Mononuclear cell (primary cell): ENCODE measurements at regions not wholly inside any gene's neighbourhood (a gene's known extent, or its start where the extent isn't known, plus 50 kb on each side); places are given as distances from the start of the nearest gene placed in this dataset.

ENCODE experiments used
- H3K27me3 ChIP-seq: 2 replicates; pipeline ENCODE4 v1.6.0; 2011; ENCODE audit warnings: low read length, control low read depth; ENCODE audit not compliant: insufficient read depth
- H3K4me1 ChIP-seq: 2 replicates; pipeline ENCODE4 v1.5.1; 2011; ENCODE audit warnings: mild to moderate bottlenecking, low read length, control low read depth; ENCODE audit not compliant: insufficient read depth
- H3K4me3 ChIP-seq: 2 replicates; pipeline ENCODE4 v1.5.1; 2011; ENCODE audit warnings: mild to moderate bottlenecking, low read length, moderate library complexity
- H3K9me3 ChIP-seq: 2 replicates; pipeline ENCODE4 v1.5.1; 2011; ENCODE audit warnings: low read depth, mild to moderate bottlenecking, control low read depth, low read length

- Histone ChIP-seq H3K27me3 (no peaks in the 10 kb centered on the region), H3K4me1 (no peaks in the 10 kb centered on the region), H3K9me3 (no peaks in the 10 kb centered on the region)
Observed at GRCh38 chr5:93161661-93162654, 419.1 kb downstream of the NR2F1-AS1 start.

GRCh38 chr5:93158841-93159240, 422.2 kb downstream of the NR2F1-AS1 start:
- H3K27me3 ChIP-seq, result no peaks in the 10 kb centered on the region
- no peaks in the 10 kb centered on the region for H3K9me3 ChIP-seq
- H3K4me1 ChIP-seq, result no peaks in the 10 kb centered on the region
- no peak overlapping the region for H3K4me3 ChIP-seq

More at GRCh38 chr5:93161661-93162654, 419.1 kb downstream of the NR2F1-AS1 start:
- H3K4me3 ChIP-seq, result no peak overlapping the region

GRCh38 chr5:93156566-93156965, 424.5 kb downstream of the NR2F1-AS1 start:
- Histone ChIP-seq H3K27me3 (no peaks in the 10 kb centered on the region), H3K9me3 (no peaks in the 10 kb centered on the region), H3K4me1 (no peaks in the 10 kb centered on the region), H3K4me3 (no peak overlapping the region)

- H3K27me3 ChIP-seq, result no peaks in the 10 kb centered on the region
- no peaks in the 10 kb centered on the region for H3K9me3 ChIP-seq
- H3K4me1 ChIP-seq, result no peaks in the 10 kb centered on the region
- no peak overlapping the region for H3K4me3 ChIP-seq
Observed at GRCh38 chr5:93154535-93154934, 426.5 kb downstream of the NR2F1-AS1 start.

- no peaks in the 10 kb centered on the region for H3K9me3 ChIP-seq
- H3K27me3 ChIP-seq, result no peaks in the 10 kb centered on the region
- H3K4me1 ChIP-seq, result no peaks in the 10 kb centered on the region
- no peak overlapping the region for H3K4me3 ChIP-seq
Observed at GRCh38 chr5:93153461-93153860, 427.6 kb downstream of the NR2F1-AS1 start.

GRCh38 chr5:93151896-93152295, 429.1 kb downstream of the NR2F1-AS1 start:
- Histone ChIP-seq H3K9me3 (no peaks in the 10 kb centered on the region), H3K4me1 (no peaks in the 10 kb centered on the region), H3K27me3 (no peaks in the 10 kb centered on the region), H3K4me3 (no peak overlapping the region)

GRCh38 chr5:93151121-93151520, 429.9 kb downstream of the NR2F1-AS1 start:
- H3K4me1 ChIP-seq, result no peaks in the 10 kb centered on the region
- no peaks in the 10 kb centered on the region for H3K9me3 ChIP-seq
- no peaks in the 10 kb centered on the region for H3K27me3 ChIP-seq
- H3K4me3 ChIP-seq, result no peak overlapping the region

- H3K4me3 ChIP-seq, result no peak overlapping the region
- no peaks in the 10 kb centered on the region for H3K9me3 ChIP-seq
- no peaks in the 10 kb centered on the region for H3K27me3 ChIP-seq
- no peaks in the 10 kb centered on the region for H3K4me1 ChIP-seq
Observed at GRCh38 chr5:93150311-93151012, 430.6 kb downstream of the NR2F1-AS1 start.

- Histone ChIP-seq H3K9me3 (no peaks in the 10 kb centered on the region), H3K4me3 (no peak overlapping the region), H3K27me3 (no peaks in the 10 kb centered on the region), H3K4me1 (no peaks in the 10 kb centered on the region)
Observed at GRCh38 chr5:93145767-93146166, 435.3 kb downstream of the NR2F1-AS1 start.

GRCh38 chr5:93145019-93145418, 436.0 kb downstream of the NR2F1-AS1 start:
- Histone ChIP-seq H3K4me1 (no peaks in the 10 kb centered on the region), H3K4me3 (no peak overlapping the region), H3K9me3 (no peaks in the 10 kb centered on the region), H3K27me3 (no peaks in the 10 kb centered on the region)

- H3K27me3 ChIP-seq, result no peaks in the 10 kb centered on the region
- H3K4me1 ChIP-seq, result no peaks in the 10 kb centered on the region
- no peaks in the 10 kb centered on the region for H3K9me3 ChIP-seq
- no peak overlapping the region for H3K4me3 ChIP-seq
Observed at GRCh38 chr5:93141969-93142368, 439.1 kb downstream of the NR2F1-AS1 start.

GRCh38 chr5:93130624-93131490, 450.2 kb downstream of the NR2F1-AS1 start:
- Histone ChIP-seq H3K4me3 (no peak overlapping the region), H3K9me3 (no peaks in the 10 kb centered on the region), H3K27me3 (no peaks in the 10 kb centered on the region), H3K4me1 (no peaks in the 10 kb centered on the region)

GRCh38 chr5:93126634-93127033, 454.4 kb downstream of the NR2F1-AS1 start:
- Histone ChIP-seq H3K27me3 (no peaks in the 10 kb centered on the region), H3K4me3 (no peak overlapping the region), H3K4me1 (no peaks in the 10 kb centered on the region), H3K9me3 (no peaks in the 10 kb centered on the region)

- H3K9me3 ChIP-seq, result no peaks in the 10 kb centered on the region
- no peaks in the 10 kb centered on the region for H3K4me1 ChIP-seq
- H3K4me3 ChIP-seq, result no peak overlapping the region
- H3K27me3 ChIP-seq, result no peaks in the 10 kb centered on the region
Observed at GRCh38 chr5:93123127-93123526, 457.9 kb downstream of the NR2F1-AS1 start.

GRCh38 chr5:93122446-93122845, 458.6 kb downstream of the NR2F1-AS1 start:
- Histone ChIP-seq H3K4me3 (no peak overlapping the region), H3K27me3 (no peaks in the 10 kb centered on the region), H3K9me3 (no peaks in the 10 kb centered on the region), H3K4me1 (no peaks in the 10 kb centered on the region)
